Activated CD8-positive, alpha-beta T cell treated with anti-CD3 and anti-CD28 coated beads for 36 hours (primary cell): ENCODE measurements at regions not wholly inside any gene's neighbourhood (a gene's known extent, or its start where the extent isn't known, plus 50 kb on each side); places are given as distances from the start of the nearest gene placed in this dataset.

Source experiments
- ATAC-seq: fragments of 200-7000 bp; cut with Tn5 transposase; one replicate; pipeline ENCODE4 v1.10.0; 2021; ENCODE audit warnings: mild to moderate bottlenecking, moderate library complexity
- CTCF ChIA-PET: fragments of 350-600 bp; sonication (Branson Sonifier 250); formaldehyde crosslinking; loops from one replicate; lab custom pipeline; 2021; ENCODE audit warnings: antibody characterized with exemption; lab: Charles Lee
- POLR2A ChIA-PET: fragments of 350-600 bp; sonication (Branson Sonifier 250); formaldehyde crosslinking; loops from one replicate; lab custom pipeline; 2021; ENCODE audit warnings: antibody characterized with exemption; lab: Charles Lee
- DNase-seq: peaks from one replicate; pipeline ENCODE4 v3.0.0-alpha.2; 2020
- H3K27ac Mint-ChIP-seq: one replicate; pipeline ENCODE4 v1.8.0; 2021; ENCODE audit warnings: mild to moderate bottlenecking, mixed read lengths
- H3K27me3 Mint-ChIP-seq: one replicate; pipeline ENCODE4 v1.8.0; 2021; ENCODE audit warnings: mixed read lengths
- H3K36me3 Mint-ChIP-seq: one replicate; pipeline ENCODE4 v1.8.0; 2021; ENCODE audit warnings: low read depth, mixed read lengths
- H3K4me1 Mint-ChIP-seq: one replicate; pipeline ENCODE4 v1.8.0; 2021; ENCODE audit warnings: low read depth, mixed read lengths
- H3K4me3 Mint-ChIP-seq: one replicate; pipeline ENCODE4 v1.8.0; 2021; ENCODE audit warnings: mild to moderate bottlenecking, moderate library complexity, mixed read lengths
- H3K9me3 Mint-ChIP-seq: one replicate; pipeline ENCODE4 v1.8.0; 2021; ENCODE audit warnings: mixed read lengths
- intact Hi-C: fragments of 100-400 bp; cut with micrococcal nuclease; formaldehyde crosslinking; loops from one replicate; pipeline ENCODE4 v1.10.0; 2022
- TF ChIP-seq, protein P1 (sequence below): fragments of 200-600 bp; IDR thresholded peaks from one replicate; pipeline ENCODE4 v1.8.0; 2022; ENCODE audit warnings: antibody characterized with exemption, mild to moderate bottlenecking

DNA sequence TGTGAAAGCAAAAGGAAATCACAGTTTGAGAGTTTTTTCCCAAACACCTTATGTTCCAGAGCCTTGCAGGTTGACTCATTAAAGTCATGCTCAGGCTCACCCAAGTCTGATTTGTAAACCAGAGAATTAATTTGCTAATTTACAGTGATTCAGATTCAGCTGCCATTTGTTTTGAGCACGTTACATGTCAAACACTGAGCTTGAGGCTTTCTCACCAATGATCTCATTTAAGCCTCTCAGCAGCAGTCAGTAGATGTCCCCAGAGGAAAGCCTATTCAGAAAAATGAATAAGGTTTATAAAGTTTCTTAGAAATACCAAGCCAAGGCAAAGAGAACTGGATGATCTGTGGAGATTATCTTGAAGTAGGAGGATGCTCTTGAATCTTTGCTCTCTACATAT, 420.4 kb downstream of the HTR7 start:
- CTCF ChIA-PET = interaction anchor here (1.8 kb wide), 1 partner anchor 38 kb away, joined by 4 read pairs; no protein-coding TSS in a partner anchor
- intact Hi-C loops = no loop called here
- POLR2A ChIA-PET = no interaction called here
- H3K27me3 Mint-ChIP-seq = peaks cover 1% of the 10 kb centered on the region
- DNase-seq = no peak
- no peak overlapping the region for H3K4me3 Mint-ChIP-seq
- TF ChIP-seq, protein P1, sequence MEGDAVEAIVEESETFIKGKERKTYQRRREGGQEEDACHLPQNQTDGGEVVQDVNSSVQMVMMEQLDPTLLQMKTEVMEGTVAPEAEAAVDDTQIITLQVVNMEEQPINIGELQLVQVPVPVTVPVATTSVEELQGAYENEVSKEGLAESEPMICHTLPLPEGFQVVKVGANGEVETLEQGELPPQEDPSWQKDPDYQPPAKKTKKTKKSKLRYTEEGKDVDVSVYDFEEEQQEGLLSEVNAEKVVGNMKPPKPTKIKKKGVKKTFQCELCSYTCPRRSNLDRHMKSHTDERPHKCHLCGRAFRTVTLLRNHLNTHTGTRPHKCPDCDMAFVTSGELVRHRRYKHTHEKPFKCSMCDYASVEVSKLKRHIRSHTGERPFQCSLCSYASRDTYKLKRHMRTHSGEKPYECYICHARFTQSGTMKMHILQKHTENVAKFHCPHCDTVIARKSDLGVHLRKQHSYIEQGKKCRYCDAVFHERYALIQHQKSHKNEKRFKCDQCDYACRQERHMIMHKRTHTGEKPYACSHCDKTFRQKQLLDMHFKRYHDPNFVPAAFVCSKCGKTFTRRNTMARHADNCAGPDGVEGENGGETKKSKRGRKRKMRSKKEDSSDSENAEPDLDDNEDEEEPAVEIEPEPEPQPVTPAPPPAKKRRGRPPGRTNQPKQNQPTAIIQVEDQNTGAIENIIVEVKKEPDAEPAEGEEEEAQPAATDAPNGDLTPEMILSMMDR = no peak
- no peak for ATAC-seq
- no peak overlapping the region for H3K27ac Mint-ChIP-seq
- peaks cover 14% of the 10 kb centered on the region for H3K9me3 Mint-ChIP-seq
- H3K4me1 Mint-ChIP-seq = no peaks in the 10 kb centered on the region
- no peaks in the 10 kb centered on the region for H3K36me3 Mint-ChIP-seq

DNA sequence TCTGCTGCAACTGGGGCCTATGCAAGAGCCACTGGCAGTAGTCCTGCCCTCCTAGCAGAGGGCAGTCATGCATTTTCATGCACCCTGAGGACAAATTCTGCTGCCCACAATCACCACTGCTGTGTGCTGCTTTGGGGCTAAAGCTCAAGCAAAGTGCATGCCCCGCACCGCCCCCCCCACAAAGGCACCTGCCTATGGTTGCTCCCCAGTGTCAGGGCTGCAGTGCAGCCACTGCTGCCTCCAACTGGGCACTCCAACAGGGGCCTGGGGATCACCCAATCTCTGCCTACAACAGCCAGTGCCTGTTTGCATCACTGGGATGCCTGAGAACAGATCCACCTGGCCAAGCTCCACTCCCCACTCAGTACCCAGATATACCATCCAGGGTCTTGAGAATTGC, 417.0 kb downstream of the HTR7 start:
- no peaks in the 10 kb centered on the region for H3K4me1 Mint-ChIP-seq
- no peak overlapping the region for H3K4me3 Mint-ChIP-seq
- no peak overlapping the region for H3K27ac Mint-ChIP-seq
- CTCF ChIA-PET = no interaction called here
- DNase-seq (no peak), ATAC-seq (no peak)
- POLR2A ChIA-PET = no interaction called here
- no peaks in the 10 kb centered on the region for H3K27me3 Mint-ChIP-seq
- intact Hi-C loops = no loop called here
- H3K36me3 Mint-ChIP-seq = no peaks in the 10 kb centered on the region
- H3K9me3 Mint-ChIP-seq = peaks cover 23% of the 10 kb centered on the region
- TF ChIP-seq, protein P1 = no peak

DNA sequence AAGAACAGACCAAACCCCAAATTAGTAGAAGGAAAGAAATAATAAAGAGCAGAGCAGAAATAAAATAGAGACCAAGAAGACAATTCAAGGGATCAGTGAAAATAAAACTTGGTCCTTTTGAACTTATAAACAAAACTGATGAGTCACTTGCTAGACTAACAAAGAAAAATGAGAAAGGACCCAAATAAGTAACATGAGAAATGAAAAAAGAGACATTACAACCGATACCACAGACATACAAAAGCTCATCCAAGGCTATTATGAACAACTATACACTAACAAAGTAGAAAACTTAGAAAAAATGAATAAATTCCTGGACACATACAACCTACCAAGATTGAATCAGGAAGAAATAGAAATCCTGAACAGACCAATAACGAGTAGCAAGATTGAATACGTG, 414.5 kb downstream of the HTR7 start:
- DNase-seq (no peak), ATAC-seq (no peak)
- no peak overlapping the region for H3K4me3 Mint-ChIP-seq
- no peaks in the 10 kb centered on the region for H3K27me3 Mint-ChIP-seq
- no peak overlapping the region for H3K27ac Mint-ChIP-seq
- TF ChIP-seq, protein P1 = no peak
- ChIA-PET POLR2A (no interaction called here), CTCF (no interaction called here)
- intact Hi-C loops = no loop called here
- H3K4me1 Mint-ChIP-seq = no peaks in the 10 kb centered on the region
- H3K9me3 Mint-ChIP-seq = peaks cover 23% of the 10 kb centered on the region
- no peaks in the 10 kb centered on the region for H3K36me3 Mint-ChIP-seq

DNA sequence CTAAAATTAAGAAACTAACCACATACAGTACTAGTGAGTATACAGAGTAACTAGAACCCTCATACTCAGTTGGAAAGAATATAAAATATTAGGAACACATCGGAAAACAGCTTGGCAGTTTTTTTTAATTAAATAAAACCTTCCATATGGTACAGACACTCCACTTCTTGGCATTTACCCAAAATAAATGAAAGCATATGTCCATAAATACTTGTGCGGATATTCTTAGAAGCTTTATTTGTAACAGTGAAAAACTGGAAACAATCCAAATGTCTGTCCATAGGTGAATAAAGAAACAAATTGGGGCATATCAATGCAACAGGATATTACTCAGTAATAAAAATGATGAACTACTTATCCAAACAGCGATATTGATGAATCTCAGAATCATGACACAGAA, 410.0 kb downstream of the HTR7 start:
- no peaks in the 10 kb centered on the region for H3K36me3 Mint-ChIP-seq
- POLR2A ChIA-PET = no interaction called here
- intact Hi-C loops = no loop called here
- H3K9me3 Mint-ChIP-seq = peaks cover 8% of the 10 kb centered on the region
- no peak for DNase-seq
- no peak overlapping the region for H3K27ac Mint-ChIP-seq
- CTCF ChIA-PET = no interaction called here
- H3K4me1 Mint-ChIP-seq = no peaks in the 10 kb centered on the region
- no peak for ATAC-seq
- no peaks in the 10 kb centered on the region for H3K27me3 Mint-ChIP-seq
- no peak overlapping the region for H3K4me3 Mint-ChIP-seq
- TF ChIP-seq, protein P1 = no peak

DNA sequence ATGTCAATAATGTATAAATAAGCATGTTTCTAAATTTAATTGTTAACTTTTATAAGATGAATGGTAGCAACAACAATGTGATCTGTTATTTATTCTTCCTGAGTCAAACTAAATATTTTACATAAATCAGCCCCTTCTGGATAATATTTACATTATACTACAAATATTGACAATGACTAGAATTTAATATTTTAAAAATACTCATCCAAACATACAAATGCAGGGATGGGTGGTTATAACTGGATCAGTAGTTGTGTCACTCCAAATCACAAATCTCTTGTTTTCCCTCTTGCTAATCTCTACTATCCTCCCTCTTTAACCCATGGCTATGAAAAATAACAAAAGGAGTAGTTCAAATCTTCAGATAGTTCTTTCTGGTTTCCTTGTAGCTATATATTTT, 407.0 kb downstream of the HTR7 start:
- DNase-seq (no peak), ATAC-seq (no peak)
- TF ChIP-seq, protein P1 = no peak
- Mint-ChIP-seq H3K4me1 (no peaks in the 10 kb centered on the region), H3K36me3 (no peaks in the 10 kb centered on the region), H3K4me3 (no peak overlapping the region), H3K9me3 (no peaks in the 10 kb centered on the region), H3K27me3 (peaks cover 2% of the 10 kb centered on the region), H3K27ac (no peak overlapping the region)
- ChIA-PET CTCF (no interaction called here), POLR2A (no interaction called here)
- intact Hi-C loops = no loop called here
